Breast epithelium (tissue), 4 donors: ENCODE measurements at regions not wholly inside any gene's neighbourhood (a gene's known extent, or its start where the extent isn't known, plus 50 kb on each side); places are given as distances from the start of the nearest gene placed in this dataset.

Source experiments
- DNase-seq, 2 donors: peaks; one replicate each; pipeline ENCODE4 v3.0.0-alpha.2; 2019; ENCODE audit warnings: low spot score in 2 of 2
- H3K27ac ChIP-seq, 2 donors: fragments of 200-600 bp; sonication (generic) in 1 of 2; one replicate each; pipeline ENCODE4 v1.5.1; 2016 to 2019; ENCODE audit warnings: mild to moderate bottlenecking in 1 of 2
- H3K27me3 ChIP-seq, 2 donors: fragments of 200-600 bp; sonication (generic) in 1 of 2; one replicate each; pipeline versions ENCODE4 v1.5.1 to v1.6.0; 2017 to 2019; ENCODE audit warnings: control low read depth in 1 of 2, mild to moderate bottlenecking in 1 of 2
- H3K36me3 ChIP-seq: fragments of 200-600 bp; one replicate; pipeline ENCODE4 v1.5.1; 2019
- H3K4me1 ChIP-seq, 2 donors: fragments of 200-600 bp; sonication (generic); one replicate each; pipeline ENCODE4 v1.5.1; 2016 to 2019; ENCODE audit warnings: control low read depth in 1 of 2
- H3K4me3 ChIP-seq, 3 donors: fragments of 200-600 bp; sonication (generic); 1 replicate in 2 of 3; 2 replicates in 1 of 3; pipeline ENCODE4 v1.5.1; 2016 to 2019; ENCODE audit warnings: mild to moderate bottlenecking in 3 of 3, moderate library complexity in 2 of 3
- H3K9me3 ChIP-seq, 2 donors: fragments of 200-600 bp; sonication (generic) in 1 of 2; one replicate each; pipeline ENCODE4 v1.5.1; 2016 to 2019; ENCODE audit warnings: control low read depth in 1 of 2
- POLR2A ChIP-seq: fragments of 450-650 bp; IDR thresholded peaks from one replicate; pipeline ENCODE4 v1.6.1; 2016; ENCODE audit warnings: antibody characterized with exemption, mild to moderate bottlenecking, moderate library complexity
- POLR2AphosphoS5 ChIP-seq, 3 donors: sonication (generic); formaldehyde crosslinking; IDR thresholded peaks; one replicate each; pipeline ENCODE4 v1.6.1; 2017; ENCODE audit warnings: antibody characterized with exemption in 3 of 3
- intact Hi-C: fragments of 100-400 bp; cut with DNase I; formaldehyde crosslinking; loops from one replicate; pipeline ENCODE4 v1.15.1; 2023; ENCODE audit warnings: low total_unique reads
- TF ChIP-seq, protein P1 (sequence below), 3 donors: fragments of 450-650 bp; IDR thresholded peaks; one replicate each; pipeline ENCODE4 v1.5.1; 2016 to 2017; ENCODE audit warnings: antibody characterized with exemption in 3 of 3, mild to moderate bottlenecking in 3 of 3, moderate library complexity in 3 of 3

DNA sequence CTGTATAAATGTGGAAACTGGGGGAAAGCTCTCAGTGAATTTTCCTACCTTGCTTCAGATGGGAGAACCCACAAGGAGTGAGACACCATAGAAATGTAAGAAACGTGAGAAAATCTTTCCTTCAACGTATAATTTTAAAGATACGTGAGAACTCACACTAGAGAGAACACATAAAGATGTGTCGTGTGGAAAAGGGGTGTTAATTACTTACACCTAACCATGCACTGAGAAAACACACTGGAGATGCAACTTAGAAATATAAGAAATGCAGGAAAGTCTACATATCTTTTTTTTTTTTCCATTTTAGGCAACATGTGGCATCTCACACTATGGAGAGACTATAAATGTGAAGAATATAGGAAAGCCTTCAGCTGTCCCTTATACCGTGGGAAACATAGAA lies 352.9 kb upstream of the NETO1 start:
- Histone ChIP-seq H3K4me1 (no peaks in the 10 kb centered on the region), H3K4me3 (no peak overlapping the region), H3K9me3 (peaks cover 7 to 41% of the 10 kb centered on the region in 2 donors), H3K27ac (no peak overlapping the region), H3K27me3 (no peaks in the 10 kb centered on the region), H3K36me3 (no peaks in the 10 kb centered on the region)
- intact Hi-C loops = no loop called here
- no peak for DNase-seq
- TF ChIP-seq POLR2AphosphoS5 (IDR thresholded peaks at IDR 0.05) (no peak), POLR2A (no peak)

DNA sequence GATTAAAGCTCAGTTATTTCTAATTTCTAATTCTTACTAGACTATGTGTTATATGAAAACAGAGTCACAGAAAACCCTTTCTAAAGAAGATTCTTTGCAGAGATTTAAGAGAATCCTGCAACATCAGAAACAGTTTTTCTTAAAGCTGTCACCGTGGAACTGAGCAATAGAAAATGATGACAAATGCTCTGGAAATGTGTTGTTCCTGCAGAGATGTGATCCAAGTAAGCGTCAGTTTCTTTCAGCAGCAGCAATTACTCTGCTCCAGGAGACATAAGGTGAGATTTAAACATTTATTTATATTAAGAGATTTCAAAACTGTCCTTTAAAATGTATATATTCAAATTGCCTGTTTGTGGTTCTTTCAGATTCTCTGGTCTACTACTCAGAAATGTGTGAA lies 350.5 kb upstream of the NETO1 start:
- H3K9me3 ChIP-seq = peaks cover 7 to 41% of the 10 kb centered on the region in 2 donors
- intact Hi-C loops = no loop called here
- DNase-seq = no peak
- H3K36me3 ChIP-seq = no peaks in the 10 kb centered on the region
- TF ChIP-seq POLR2AphosphoS5 (IDR thresholded peaks at IDR 0.05) = no peak
- TF ChIP-seq, protein P1, sequence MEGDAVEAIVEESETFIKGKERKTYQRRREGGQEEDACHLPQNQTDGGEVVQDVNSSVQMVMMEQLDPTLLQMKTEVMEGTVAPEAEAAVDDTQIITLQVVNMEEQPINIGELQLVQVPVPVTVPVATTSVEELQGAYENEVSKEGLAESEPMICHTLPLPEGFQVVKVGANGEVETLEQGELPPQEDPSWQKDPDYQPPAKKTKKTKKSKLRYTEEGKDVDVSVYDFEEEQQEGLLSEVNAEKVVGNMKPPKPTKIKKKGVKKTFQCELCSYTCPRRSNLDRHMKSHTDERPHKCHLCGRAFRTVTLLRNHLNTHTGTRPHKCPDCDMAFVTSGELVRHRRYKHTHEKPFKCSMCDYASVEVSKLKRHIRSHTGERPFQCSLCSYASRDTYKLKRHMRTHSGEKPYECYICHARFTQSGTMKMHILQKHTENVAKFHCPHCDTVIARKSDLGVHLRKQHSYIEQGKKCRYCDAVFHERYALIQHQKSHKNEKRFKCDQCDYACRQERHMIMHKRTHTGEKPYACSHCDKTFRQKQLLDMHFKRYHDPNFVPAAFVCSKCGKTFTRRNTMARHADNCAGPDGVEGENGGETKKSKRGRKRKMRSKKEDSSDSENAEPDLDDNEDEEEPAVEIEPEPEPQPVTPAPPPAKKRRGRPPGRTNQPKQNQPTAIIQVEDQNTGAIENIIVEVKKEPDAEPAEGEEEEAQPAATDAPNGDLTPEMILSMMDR (IDR thresholded peaks at IDR 0.05) = no peak
- no peak for TF ChIP-seq POLR2A
- H3K4me1 ChIP-seq = no peaks in the 10 kb centered on the region
- H3K4me3 ChIP-seq = no peak overlapping the region
- no peak overlapping the region for H3K27ac ChIP-seq
- H3K27me3 ChIP-seq = no peaks in the 10 kb centered on the region

DNA sequence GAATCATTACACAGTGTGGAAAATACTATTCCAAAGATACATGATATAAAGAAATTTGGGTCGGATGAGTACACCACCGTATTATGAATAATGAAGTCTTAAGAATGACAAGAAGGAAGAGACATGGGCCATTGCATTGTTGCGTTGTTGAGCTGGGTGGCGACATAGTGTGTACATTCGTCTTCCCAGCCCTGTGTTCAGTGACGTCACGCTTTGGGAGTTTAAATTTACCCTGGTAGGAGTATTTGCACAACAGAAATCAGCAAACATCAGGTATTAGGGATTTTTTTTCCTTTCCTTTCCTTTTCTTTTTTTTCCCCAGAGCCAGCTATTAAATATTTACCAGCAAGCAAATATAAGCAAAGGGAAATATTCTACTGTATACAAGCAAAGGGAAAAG lies 347.2 kb upstream of the NETO1 start:
- TF ChIP-seq POLR2A = no peak
- no peak for TF ChIP-seq POLR2AphosphoS5 (IDR thresholded peaks at IDR 0.05)
- TF ChIP-seq, protein P1 (IDR thresholded peaks at IDR 0.05) = no peak
- Histone ChIP-seq H3K9me3 (peaks cover 3 to 16% of the 10 kb centered on the region in 2 donors), H3K4me3 (no peak overlapping the region), H3K36me3 (no peaks in the 10 kb centered on the region), H3K27me3 (no peaks in the 10 kb centered on the region), H3K27ac (no peak overlapping the region), H3K4me1 (no peaks in the 10 kb centered on the region)
- intact Hi-C loops = no loop called here
- DNase-seq = no peak

DNA sequence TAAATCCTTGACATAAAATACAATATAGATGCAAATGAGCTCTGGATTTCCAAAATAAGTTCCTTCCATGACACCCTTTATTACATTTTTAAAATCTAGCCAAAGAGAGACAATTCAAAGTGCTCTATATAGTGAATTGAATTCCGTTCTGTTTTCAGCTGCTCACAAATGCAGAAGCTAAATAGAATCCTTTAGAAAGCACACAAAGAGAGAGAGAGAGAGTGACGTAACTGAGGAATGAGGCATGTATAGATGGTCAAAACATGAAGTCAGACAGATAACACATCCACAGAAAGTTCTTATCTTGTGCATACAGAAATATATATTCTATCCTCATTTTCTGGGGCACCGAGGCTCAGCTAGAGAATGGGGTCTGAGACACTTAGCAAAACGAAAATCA lies 344.7 kb upstream of the NETO1 start:
- Histone ChIP-seq H3K4me3 (no peak overlapping the region), H3K27ac (no peak overlapping the region), H3K4me1 (no peaks in the 10 kb centered on the region), H3K27me3 (no peaks in the 10 kb centered on the region), H3K36me3 (no peaks in the 10 kb centered on the region), H3K9me3 (no peaks in the 10 kb centered on the region)
- no peak for DNase-seq
- TF ChIP-seq POLR2AphosphoS5 (IDR thresholded peaks at IDR 0.05) (no peak), POLR2A (no peak)
- TF ChIP-seq, protein P1 (IDR thresholded peaks at IDR 0.05) = no peak
- intact Hi-C loops = no loop called here

DNA sequence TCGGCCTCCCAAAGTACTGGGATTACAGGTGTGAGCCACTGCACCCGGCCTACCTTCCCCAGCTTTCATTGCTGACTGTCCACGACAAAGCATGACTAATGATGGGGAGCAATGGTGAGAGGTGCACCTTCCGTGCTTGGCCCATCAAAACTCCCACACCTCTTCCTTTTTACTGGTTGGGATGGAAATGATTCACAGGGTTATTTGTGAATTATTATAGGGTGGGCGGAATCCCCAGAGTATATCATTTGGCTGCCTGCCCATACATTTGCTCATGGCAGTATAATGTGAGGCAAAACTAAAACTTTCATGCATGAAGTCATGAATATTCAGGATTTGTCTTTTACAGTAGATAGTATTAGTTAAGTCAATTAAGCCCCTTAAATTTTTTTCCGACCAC lies 334.2 kb upstream of the NETO1 start:
- Histone ChIP-seq H3K36me3 (no peaks in the 10 kb centered on the region), H3K4me3 (no peak overlapping the region), H3K4me1 (no peaks in the 10 kb centered on the region), H3K9me3 (no peaks in the 10 kb centered on the region), H3K27ac (no peak overlapping the region), H3K27me3 (no peaks in the 10 kb centered on the region)
- intact Hi-C loops = no loop called here
- no peak for DNase-seq
- TF ChIP-seq, protein P1 (IDR thresholded peaks at IDR 0.05) = no peak
- TF ChIP-seq POLR2AphosphoS5 (IDR thresholded peaks at IDR 0.05) (no peak), POLR2A (no peak)

DNA sequence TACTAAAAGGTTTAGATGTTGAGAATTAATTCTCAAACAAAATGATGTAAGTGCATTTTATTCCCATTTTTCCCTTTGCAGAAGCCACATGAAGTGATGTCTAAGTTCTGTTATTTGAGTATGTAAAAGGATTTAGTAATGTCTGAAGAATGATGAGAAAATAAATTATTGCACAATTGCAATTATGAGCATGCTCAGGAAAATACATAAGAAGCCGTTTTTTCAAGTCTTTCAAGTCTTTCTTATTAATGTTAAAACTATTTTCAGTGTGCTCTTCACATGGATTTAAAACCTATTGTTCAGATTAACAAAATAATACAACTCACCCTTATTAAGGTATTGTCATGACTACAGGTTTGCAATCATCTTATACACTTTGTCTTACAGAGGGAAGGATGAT lies 331.4 kb upstream of the NETO1 start:
- no peak for DNase-seq
- TF ChIP-seq POLR2AphosphoS5 (IDR thresholded peaks at IDR 0.05) (no peak), POLR2A (no peak)
- TF ChIP-seq, protein P1 (IDR thresholded peaks at IDR 0.05) = no peak
- Histone ChIP-seq H3K4me1 (no peaks in the 10 kb centered on the region), H3K4me3 (no peak overlapping the region), H3K36me3 (no peaks in the 10 kb centered on the region), H3K27ac (no peak overlapping the region), H3K27me3 (no peaks in the 10 kb centered on the region), H3K9me3 (no peaks in the 10 kb centered on the region)
- intact Hi-C loops = loop anchor here (5.0 kb wide), 1 partner anchor 823 kb away; no protein-coding TSS in a partner anchor
